ENCODE measurements at regions not wholly inside any gene's neighbourhood (a gene's known extent, or its start where the extent isn't known, plus 50 kb on each side); places are given as distances from the start of the nearest gene placed in this dataset.

DNA sequence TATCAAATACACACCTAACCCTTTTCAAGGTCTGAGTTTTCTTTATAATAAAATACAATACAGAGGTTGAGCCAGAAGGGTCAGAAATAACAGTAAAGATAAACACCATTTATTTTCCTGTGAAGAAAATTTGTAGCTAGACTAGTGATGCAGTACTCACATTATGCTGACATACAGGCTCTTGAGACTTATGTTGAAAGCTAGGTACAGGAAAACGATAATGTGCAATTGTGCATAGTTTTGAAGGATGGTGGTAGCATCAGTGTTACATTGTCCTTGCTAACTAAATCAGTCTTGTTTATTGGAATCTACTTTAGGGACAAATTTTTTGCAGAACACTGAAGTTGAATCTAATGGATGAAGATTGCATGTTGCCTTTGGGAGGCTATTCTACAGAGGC lies 1877.2 kb downstream of the PCDH7 start (continued):
- TF ChIP-seq, protein P1, sequence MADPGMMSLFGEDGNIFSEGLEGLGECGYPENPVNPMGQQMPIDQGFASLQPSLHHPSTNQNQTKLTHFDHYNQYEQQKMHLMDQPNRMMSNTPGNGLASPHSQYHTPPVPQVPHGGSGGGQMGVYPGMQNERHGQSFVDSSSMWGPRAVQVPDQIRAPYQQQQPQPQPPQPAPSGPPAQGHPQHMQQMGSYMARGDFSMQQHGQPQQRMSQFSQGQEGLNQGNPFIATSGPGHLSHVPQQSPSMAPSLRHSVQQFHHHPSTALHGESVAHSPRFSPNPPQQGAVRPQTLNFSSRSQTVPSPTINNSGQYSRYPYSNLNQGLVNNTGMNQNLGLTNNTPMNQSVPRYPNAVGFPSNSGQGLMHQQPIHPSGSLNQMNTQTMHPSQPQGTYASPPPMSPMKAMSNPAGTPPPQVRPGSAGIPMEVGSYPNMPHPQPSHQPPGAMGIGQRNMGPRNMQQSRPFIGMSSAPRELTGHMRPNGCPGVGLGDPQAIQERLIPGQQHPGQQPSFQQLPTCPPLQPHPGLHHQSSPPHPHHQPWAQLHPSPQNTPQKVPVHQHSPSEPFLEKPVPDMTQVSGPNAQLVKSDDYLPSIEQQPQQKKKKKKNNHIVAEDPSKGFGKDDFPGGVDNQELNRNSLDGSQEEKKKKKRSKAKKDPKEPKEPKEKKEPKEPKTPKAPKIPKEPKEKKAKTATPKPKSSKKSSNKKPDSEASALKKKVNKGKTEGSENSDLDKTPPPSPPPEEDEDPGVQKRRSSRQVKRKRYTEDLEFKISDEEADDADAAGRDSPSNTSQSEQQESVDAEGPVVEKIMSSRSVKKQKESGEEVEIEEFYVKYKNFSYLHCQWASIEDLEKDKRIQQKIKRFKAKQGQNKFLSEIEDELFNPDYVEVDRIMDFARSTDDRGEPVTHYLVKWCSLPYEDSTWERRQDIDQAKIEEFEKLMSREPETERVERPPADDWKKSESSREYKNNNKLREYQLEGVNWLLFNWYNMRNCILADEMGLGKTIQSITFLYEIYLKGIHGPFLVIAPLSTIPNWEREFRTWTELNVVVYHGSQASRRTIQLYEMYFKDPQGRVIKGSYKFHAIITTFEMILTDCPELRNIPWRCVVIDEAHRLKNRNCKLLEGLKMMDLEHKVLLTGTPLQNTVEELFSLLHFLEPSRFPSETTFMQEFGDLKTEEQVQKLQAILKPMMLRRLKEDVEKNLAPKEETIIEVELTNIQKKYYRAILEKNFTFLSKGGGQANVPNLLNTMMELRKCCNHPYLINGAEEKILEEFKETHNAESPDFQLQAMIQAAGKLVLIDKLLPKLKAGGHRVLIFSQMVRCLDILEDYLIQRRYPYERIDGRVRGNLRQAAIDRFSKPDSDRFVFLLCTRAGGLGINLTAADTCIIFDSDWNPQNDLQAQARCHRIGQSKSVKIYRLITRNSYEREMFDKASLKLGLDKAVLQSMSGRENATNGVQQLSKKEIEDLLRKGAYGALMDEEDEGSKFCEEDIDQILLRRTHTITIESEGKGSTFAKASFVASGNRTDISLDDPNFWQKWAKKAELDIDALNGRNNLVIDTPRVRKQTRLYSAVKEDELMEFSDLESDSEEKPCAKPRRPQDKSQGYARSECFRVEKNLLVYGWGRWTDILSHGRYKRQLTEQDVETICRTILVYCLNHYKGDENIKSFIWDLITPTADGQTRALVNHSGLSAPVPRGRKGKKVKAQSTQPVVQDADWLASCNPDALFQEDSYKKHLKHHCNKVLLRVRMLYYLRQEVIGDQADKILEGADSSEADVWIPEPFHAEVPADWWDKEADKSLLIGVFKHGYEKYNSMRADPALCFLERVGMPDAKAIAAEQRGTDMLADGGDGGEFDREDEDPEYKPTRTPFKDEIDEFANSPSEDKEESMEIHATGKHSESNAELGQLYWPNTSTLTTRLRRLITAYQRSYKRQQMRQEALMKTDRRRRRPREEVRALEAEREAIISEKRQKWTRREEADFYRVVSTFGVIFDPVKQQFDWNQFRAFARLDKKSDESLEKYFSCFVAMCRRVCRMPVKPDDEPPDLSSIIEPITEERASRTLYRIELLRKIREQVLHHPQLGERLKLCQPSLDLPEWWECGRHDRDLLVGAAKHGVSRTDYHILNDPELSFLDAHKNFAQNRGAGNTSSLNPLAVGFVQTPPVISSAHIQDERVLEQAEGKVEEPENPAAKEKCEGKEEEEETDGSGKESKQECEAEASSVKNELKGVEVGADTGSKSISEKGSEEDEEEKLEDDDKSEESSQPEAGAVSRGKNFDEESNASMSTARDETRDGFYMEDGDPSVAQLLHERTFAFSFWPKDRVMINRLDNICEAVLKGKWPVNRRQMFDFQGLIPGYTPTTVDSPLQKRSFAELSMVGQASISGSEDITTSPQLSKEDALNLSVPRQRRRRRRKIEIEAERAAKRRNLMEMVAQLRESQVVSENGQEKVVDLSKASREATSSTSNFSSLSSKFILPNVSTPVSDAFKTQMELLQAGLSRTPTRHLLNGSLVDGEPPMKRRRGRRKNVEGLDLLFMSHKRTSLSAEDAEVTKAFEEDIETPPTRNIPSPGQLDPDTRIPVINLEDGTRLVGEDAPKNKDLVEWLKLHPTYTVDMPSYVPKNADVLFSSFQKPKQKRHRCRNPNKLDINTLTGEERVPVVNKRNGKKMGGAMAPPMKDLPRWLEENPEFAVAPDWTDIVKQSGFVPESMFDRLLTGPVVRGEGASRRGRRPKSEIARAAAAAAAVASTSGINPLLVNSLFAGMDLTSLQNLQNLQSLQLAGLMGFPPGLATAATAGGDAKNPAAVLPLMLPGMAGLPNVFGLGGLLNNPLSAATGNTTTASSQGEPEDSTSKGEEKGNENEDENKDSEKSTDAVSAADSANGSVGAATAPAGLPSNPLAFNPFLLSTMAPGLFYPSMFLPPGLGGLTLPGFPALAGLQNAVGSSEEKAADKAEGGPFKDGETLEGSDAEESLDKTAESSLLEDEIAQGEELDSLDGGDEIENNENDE (IDR thresholded peaks at IDR 0.05; ENCODE audit: insufficient replicate concordance, low read length), result no peak
- TF ChIP-seq, protein P2, sequence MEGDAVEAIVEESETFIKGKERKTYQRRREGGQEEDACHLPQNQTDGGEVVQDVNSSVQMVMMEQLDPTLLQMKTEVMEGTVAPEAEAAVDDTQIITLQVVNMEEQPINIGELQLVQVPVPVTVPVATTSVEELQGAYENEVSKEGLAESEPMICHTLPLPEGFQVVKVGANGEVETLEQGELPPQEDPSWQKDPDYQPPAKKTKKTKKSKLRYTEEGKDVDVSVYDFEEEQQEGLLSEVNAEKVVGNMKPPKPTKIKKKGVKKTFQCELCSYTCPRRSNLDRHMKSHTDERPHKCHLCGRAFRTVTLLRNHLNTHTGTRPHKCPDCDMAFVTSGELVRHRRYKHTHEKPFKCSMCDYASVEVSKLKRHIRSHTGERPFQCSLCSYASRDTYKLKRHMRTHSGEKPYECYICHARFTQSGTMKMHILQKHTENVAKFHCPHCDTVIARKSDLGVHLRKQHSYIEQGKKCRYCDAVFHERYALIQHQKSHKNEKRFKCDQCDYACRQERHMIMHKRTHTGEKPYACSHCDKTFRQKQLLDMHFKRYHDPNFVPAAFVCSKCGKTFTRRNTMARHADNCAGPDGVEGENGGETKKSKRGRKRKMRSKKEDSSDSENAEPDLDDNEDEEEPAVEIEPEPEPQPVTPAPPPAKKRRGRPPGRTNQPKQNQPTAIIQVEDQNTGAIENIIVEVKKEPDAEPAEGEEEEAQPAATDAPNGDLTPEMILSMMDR (IDR thresholded peaks at IDR 0.05; ENCODE audit: control extremely low read depth in 1 of 3, insufficient read depth in 1 of 3, low read depth in 1 of 3, low read length in 3 of 3), result no peak
- TF ChIP-seq SP2 (IDR thresholded peaks at IDR 0.05; ENCODE audit: low read length), result no peak
